ENCODE measurements at regions not wholly inside any gene's neighbourhood (a gene's known extent, or its start where the extent isn't known, plus 50 kb on each side); places are given as distances from the start of the nearest gene placed in this dataset.
"Not testable (repeated sequence)": the region's sequence is repeated elsewhere in the genome, so short reads cannot be mapped to it uniquely, and the experiment has no call there.

GRCh38 chr3:152151216-152151876, 117.4 kb upstream of the MBNL1 start:
- no peak for DNase-seq (ENCODE audit: low read depth in 2 of 2, low spot score in 1 of 2)

GRCh38 chr3:152151877-152152765, 116.6 kb upstream of the MBNL1 start:
- DNase-seq (ENCODE audit: low read depth in 2 of 2, low spot score in 1 of 2) = not testable (repeated sequence)

- DNase-seq (ENCODE audit: low read depth in 2 of 2, low spot score in 1 of 2) = not testable (repeated sequence)
Measured at GRCh38 chr3:152153115-152153514, 115.6 kb upstream of the MBNL1 start.

- no peak for DNase-seq (ENCODE audit: low read depth in 2 of 2, low spot score in 1 of 2)
Measured at GRCh38 chr3:152155246-152156020, 113.3 kb upstream of the MBNL1 start.

GRCh38 chr3:152156880-152157279, 111.8 kb upstream of the MBNL1 start:
- DNase-seq (ENCODE audit: low read depth in 2 of 2, low spot score in 1 of 2) = no peak

- DNase-seq (ENCODE audit: low read depth in 2 of 2, low spot score in 1 of 2) = no peak
Measured at GRCh38 chr3:152157337-152157736, 111.4 kb upstream of the MBNL1 start.

- no peak for DNase-seq (ENCODE audit: low read depth in 2 of 2, low spot score in 1 of 2)
Measured at GRCh38 chr3:152159328-152159727, 109.4 kb upstream of the MBNL1 start.

GRCh38 chr3:152160350-152161011, 108.2 kb upstream of the MBNL1 start:
- no peak for DNase-seq (ENCODE audit: low read depth in 2 of 2, low spot score in 1 of 2)

- DNase-seq (ENCODE audit: low read depth in 2 of 2, low spot score in 1 of 2) = no peak
Measured at GRCh38 chr3:152172460-152172859, 96.3 kb upstream of the MBNL1 start.

GRCh38 chr3:152173627-152174026, 95.1 kb upstream of the MBNL1 start:
- no peak for DNase-seq (ENCODE audit: low read depth in 2 of 2, low spot score in 1 of 2)

GRCh38 chr3:152174876-152175527, 93.7 kb upstream of the MBNL1 start:
- DNase-seq (ENCODE audit: low read depth in 2 of 2, low spot score in 1 of 2) = no peak

GRCh38 chr3:152175528-152175889, 93.2 kb upstream of the MBNL1 start:
- no peak for DNase-seq (ENCODE audit: low read depth in 2 of 2, low spot score in 1 of 2)

GRCh38 chr3:152176241-152176640, 92.5 kb upstream of the MBNL1 start:
- no peak for DNase-seq (ENCODE audit: low read depth in 2 of 2, low spot score in 1 of 2)

GRCh38 chr3:152176998-152177397, 91.7 kb upstream of the MBNL1 start:
- DNase-seq (ENCODE audit: low read depth in 2 of 2, low spot score in 1 of 2) = no peak

- no peak for DNase-seq (ENCODE audit: low read depth in 2 of 2, low spot score in 1 of 2)
Measured at GRCh38 chr3:152177757-152178156, 91.0 kb upstream of the MBNL1 start.

- peak in 1 of 2 donors; percentile 17 for DNase-seq (ENCODE audit: low read depth in 2 of 2, low spot score in 1 of 2)
Measured at GRCh38 chr3:152183473-152183872, 85.3 kb upstream of the MBNL1 start.

GRCh38 chr3:152184971-152185686, 83.6 kb upstream of the MBNL1 start:
- no peak for DNase-seq (ENCODE audit: low read depth in 2 of 2, low spot score in 1 of 2)

GRCh38 chr3:152185891-152186630, 82.7 kb upstream of the MBNL1 start:
- no peak for DNase-seq (ENCODE audit: low read depth in 2 of 2, low spot score in 1 of 2)

- no peak for DNase-seq (ENCODE audit: low read depth in 2 of 2, low spot score in 1 of 2)
Measured at GRCh38 chr3:152190636-152191183, 78.0 kb upstream of the MBNL1 start.

All from stimulated activated CD8-positive, alpha-beta memory T cell treated with anti-CD3 and anti-CD28 coated beads, Interleukin-4, amount 100 ng/mL, for 1 hour (primary cell).